Midbrain (tissue), 1 donor: ENCODE measurements at regions not wholly inside any gene's neighbourhood (a gene's known extent, or its start where the extent isn't known, plus 50 kb on each side); places are given as distances from the start of the nearest gene placed in this dataset.

ENCODE experiments used
- DNase-seq: peaks from one replicate; lab custom pipeline; 2025; lab: John Stamatoyannopoulos, UW

- DNase-seq = no peak
Observed at GRCh38 chr1:194338241-194338948, 1152.0 kb upstream of the B3GALT2 start.

- no peak for DNase-seq
Observed at GRCh38 chr1:194333240-194333639, 1146.8 kb upstream of the B3GALT2 start.

GRCh38 chr1:194331758-194332157 is 1145.3 kb upstream of the B3GALT2 start:
- no peak for DNase-seq

- no peak for DNase-seq
Observed at GRCh38 chr1:194322751-194323150, 1136.3 kb upstream of the B3GALT2 start.

- DNase-seq = no peak
Observed at GRCh38 chr1:194318790-194319280, 1132.4 kb upstream of the B3GALT2 start.

GRCh38 chr1:194309697-194310096 is 1123.3 kb upstream of the B3GALT2 start:
- DNase-seq = no peak

- no peak for DNase-seq
Observed at GRCh38 chr1:194309269-194309668, 1122.9 kb upstream of the B3GALT2 start.

- no peak for DNase-seq
Observed at GRCh38 chr1:194300776-194301175, 1114.4 kb upstream of the B3GALT2 start.

GRCh38 chr1:194300340-194300739 is 1113.9 kb upstream of the B3GALT2 start:
- no peak for DNase-seq

GRCh38 chr1:194298007-194298598 is 1111.7 kb upstream of the B3GALT2 start:
- DNase-seq = no peak

- no peak for DNase-seq
Observed at GRCh38 chr1:194297094-194297493, 1110.7 kb upstream of the B3GALT2 start.

GRCh38 chr1:194296201-194296600 is 1109.8 kb upstream of the B3GALT2 start:
- DNase-seq = no peak

- no peak for DNase-seq
Observed at GRCh38 chr1:194295685-194296084, 1109.3 kb upstream of the B3GALT2 start.

GRCh38 chr1:194293851-194294405 is 1107.5 kb upstream of the B3GALT2 start:
- DNase-seq = no peak

GRCh38 chr1:194292966-194293365 is 1106.6 kb upstream of the B3GALT2 start:
- DNase-seq = no peak

GRCh38 chr1:194289569-194290266 is 1103.3 kb upstream of the B3GALT2 start:
- no peak for DNase-seq

GRCh38 chr1:194288238-194288637 is 1101.8 kb upstream of the B3GALT2 start:
- no peak for DNase-seq

- DNase-seq = no peak
Observed at GRCh38 chr1:194281376-194281775, 1095.0 kb upstream of the B3GALT2 start.

- DNase-seq = no peak
Observed at GRCh38 chr1:194280463-194280862, 1094.0 kb upstream of the B3GALT2 start.

- no peak for DNase-seq
Observed at GRCh38 chr1:194279975-194280374, 1093.6 kb upstream of the B3GALT2 start.

- DNase-seq = no peak
Observed at GRCh38 chr1:194277927-194278326, 1091.5 kb upstream of the B3GALT2 start.

GRCh38 chr1:194273660-194274059 is 1087.2 kb upstream of the B3GALT2 start:
- DNase-seq = no peak

- no peak for DNase-seq
Observed at GRCh38 chr1:194268839-194269238, 1082.4 kb upstream of the B3GALT2 start.
